A549 (cell line): ENCODE measurements at regions not wholly inside any gene's neighbourhood (a gene's known extent, or its start where the extent isn't known, plus 50 kb on each side); places are given as distances from the start of the nearest gene placed in this dataset.

Source experiments
- ATAC-seq, 2 experiments: fragments of 200-7000 bp in 1 of 2; fragments of >200 bp in 1 of 2; cut with Nextera tagmentation in 1 of 2; cut with Tn5 transposase in 1 of 2; 3 replicates each; pipeline versions ENCODE4 v1.8.0 to v1.9.1; 2018 to 2020; ENCODE audit warnings: mild to moderate bottlenecking in 1 of 2, moderate library complexity in 1 of 2
- CTCF ChIA-PET: fragments of 300-600 bp; sonication (Branson Sonifier 250); formaldehyde crosslinking; extraction: SDS; loops from one replicate; lab custom pipeline; 2021; ENCODE audit warnings: antibody characterized with exemption, inconsistent platforms; lab: Yijun Ruan, JAX
- POLR2A ChIA-PET: fragments of 350-600 bp; formaldehyde crosslinking; extraction: SDS; loops from one replicate; lab custom pipeline; 2021; ENCODE audit warnings: antibody characterized with exemption, inconsistent platforms; lab: Yijun Ruan, JAX
- DNase-seq, 2 experiments: peaks; one replicate each; pipeline versions ENCODE4 v3.0.0 to v3.0.0-alpha.2; 2011 to 2016; ENCODE audit warnings: low read depth in 1 of 2, low spot score in 1 of 2
- FAIRE-seq: peaks from 2 replicates; lab custom pipeline; 2011; peaks lifted over from hg19 to GRCh38; lab: Jason Lieb, UNC
- H3K27ac ChIP-seq, 2 experiments: fragments of >200 bp; sonication (Bioruptor Twin); formaldehyde crosslinking; 3 replicates each; pipeline ENCODE4 v1.5.1; 2016 to 2017
- H3K4me1 ChIP-seq: fragments of >200 bp; sonication (Bioruptor Twin); formaldehyde crosslinking; 3 replicates; pipeline ENCODE4 v1.6.1; 2016
- H3K4me2 ChIP-seq: fragments of >200 bp; sonication (Bioruptor Twin); formaldehyde crosslinking; 3 replicates; pipeline ENCODE4 v1.6.1; 2016
- H3K4me3 ChIP-seq: fragments of >200 bp; sonication (Bioruptor Twin); formaldehyde crosslinking; 3 replicates; pipeline ENCODE4 v1.5.1; 2016
- H3K9me3 ChIP-seq: fragments of >200 bp; sonication (Bioruptor Twin); formaldehyde crosslinking; 3 replicates; pipeline ENCODE4 v1.6.1; 2016
- E2F6 ChIP-seq: IDR thresholded peaks from 2 replicates; pipeline ENCODE4 v1.6.1; 2012; ENCODE audit warnings: low read depth, borderline replicate concordance
- EHF ChIP-seq: fragments of 250-450 bp; sonication (Bioruptor Pico); IDR thresholded peaks from 2 replicates; pipeline ENCODE4 v1.5.0; 2020; ENCODE audit warnings: mild to moderate bottlenecking
- EHMT2 ChIP-seq: fragments of 200-600 bp; sonication (generic); IDR thresholded peaks from 2 replicates; pipeline ENCODE4 v1.6.1; 2016; ENCODE audit warnings: antibody characterized with exemption, low read depth, mild to moderate bottlenecking, moderate library complexity
- ELK1 ChIP-seq: fragments of 150-350 bp; IDR thresholded peaks from 2 replicates; pipeline ENCODE4 v1.6.1; 2014; ENCODE audit warnings: low read depth, mild to moderate bottlenecking, low read length
- ESRRA ChIP-seq: fragments of 150-350 bp; IDR thresholded peaks from 2 replicates; pipeline ENCODE4 v1.6.1; 2014; ENCODE audit warnings: mild to moderate bottlenecking, low read length, borderline replicate concordance
- HMGXB4 ChIP-seq: fragments of 250-450 bp; sonication (Bioruptor Pico); IDR thresholded peaks from 2 replicates; pipeline ENCODE4 v1.5.0; 2021; ENCODE audit warnings: mild to moderate bottlenecking, moderate library complexity, borderline replicate concordance
- HOXB5 ChIP-seq: fragments of 250-450 bp; sonication (Bioruptor Pico); IDR thresholded peaks from 2 replicates; pipeline ENCODE4 v1.5.0; 2020; ENCODE audit warnings: mild to moderate bottlenecking, moderate library complexity
- KDM5A ChIP-seq: fragments of 200-600 bp; sonication (generic); IDR thresholded peaks from 2 replicates; pipeline ENCODE4 v1.6.1; 2016; ENCODE audit warnings: antibody characterized with exemption, mild to moderate bottlenecking
- MAFK ChIP-seq: fragments of 450-650 bp; IDR thresholded peaks from 2 replicates; pipeline ENCODE4 v1.6.1; 2014; ENCODE audit not compliant: partially characterized antibody
- MYC ChIP-seq: IDR thresholded peaks from 2 replicates; pipeline ENCODE4 v1.6.1; 2012; ENCODE audit warnings: mild to moderate bottlenecking, inconsistent platforms, low read length, improper control_type of control experiment, borderline replicate concordance
- NFE2L2 ChIP-seq: fragments of 150-350 bp; conservative IDR thresholded peaks from 2 replicates; pipeline ENCODE4 v1.6.1; 2014; ENCODE audit warnings: low read length
- NPAS2 ChIP-seq: fragments of 250-450 bp; sonication (Bioruptor Pico); IDR thresholded peaks from 2 replicates; pipeline ENCODE4 v1.8.0; 2022; ENCODE audit warnings: mild to moderate bottlenecking, moderate library complexity, borderline replicate concordance
- NR3C1 ChIP-seq: fragments of >200 bp; sonication (Bioruptor Twin); formaldehyde crosslinking; IDR thresholded peaks from 3 replicates; pipeline ENCODE4 v1.6.1; 2017
- REST ChIP-seq: fragments of 200-600 bp; sonication (generic); IDR thresholded peaks from 2 replicates; pipeline ENCODE4 v1.6.1; 2016; ENCODE audit warnings: antibody characterized with exemption, mild to moderate bottlenecking, moderate library complexity
- RFX5 ChIP-seq: fragments of 450-650 bp; IDR thresholded peaks from 2 replicates; pipeline ENCODE4 v1.7.1; 2014; ENCODE audit warnings: antibody characterized with exemption, mild to moderate bottlenecking, moderate library complexity
- RNF2 ChIP-seq: fragments of 200-600 bp; sonication (generic); IDR thresholded peaks from 2 replicates; pipeline ENCODE4 v1.6.1; 2016; ENCODE audit warnings: low read depth, mild to moderate bottlenecking, antibody characterized with exemption, moderate library complexity, borderline replicate concordance
- SMC3 ChIP-seq: fragments of >200 bp; sonication (Bioruptor Twin); formaldehyde crosslinking; IDR thresholded peaks from 3 replicates; pipeline ENCODE4 v1.6.1; 2018; ENCODE audit warnings: inconsistent platforms
- TFCP2L1 ChIP-seq: fragments of 250-450 bp; sonication (Bioruptor Pico); IDR thresholded peaks from 2 replicates; pipeline ENCODE4 v1.5.0; 2021; ENCODE audit warnings: mild to moderate bottlenecking
- USF2 ChIP-seq: fragments of 450-650 bp; IDR thresholded peaks from 2 replicates; pipeline ENCODE4 v1.6.1; 2014; ENCODE audit warnings: antibody characterized with exemption
- ZNF302 ChIP-seq: fragments of 250-450 bp; sonication (Bioruptor Pico); IDR thresholded peaks from 2 replicates; pipeline ENCODE4 v1.9.0; 2021; ENCODE audit warnings: inconsistent platforms, mild to moderate bottlenecking, moderate library complexity
- WGBS: methylation state at CpG from one replicate; pipeline ENCODE4 v1.1.6; 2017; ENCODE audit errors: missing lambda C conversion rate; 5-methylcytosine and 5-hydroxymethylcytosine counted together

- no peak for ATAC-seq
- no peak for DNase-seq
- no peak overlapping the region for H3K27ac ChIP-seq
- ChIA-PET CTCF (no interaction called here), POLR2A (no interaction called here)
- H3K4me1 ChIP-seq, result no peaks in the 10 kb centered on the region
- 34% methylated on average over 7 of the region's 7 CpGs for WGBS
- FAIRE-seq, result no peak
- no peak overlapping the region for H3K4me2 ChIP-seq
- no peaks in the 10 kb centered on the region for H3K9me3 ChIP-seq
- TF ChIP-seq MYC, result no peak
- TF ChIP-seq HOXB5, result no peak
- TF ChIP-seq ZNF302 (CRISPR knock-in tag), result no peak
- TF ChIP-seq NFE2L2, result no peak
- no peak for TF ChIP-seq REST
- TF ChIP-seq EHMT2, result no peak
- no peak for TF ChIP-seq EHF (CRISPR knock-in tag)
- TF ChIP-seq TFCP2L1 (CRISPR knock-in tag), result no peak
- TF ChIP-seq HMGXB4 (CRISPR knock-in tag), result no peak
- TF ChIP-seq RNF2, result no peak
- TF ChIP-seq SMC3, result no peak
- no peak for TF ChIP-seq ELK1
- no peak for TF ChIP-seq E2F6
- no peak for TF ChIP-seq MAFK
- no peak for TF ChIP-seq KDM5A
- TF ChIP-seq, all 56 proteins: peak for 0
- no peak overlapping the region for H3K4me3 ChIP-seq
These were observed 95.0 kb upstream of the NMNAT3 start for GRCh38 chr3:139772539-139773500.

GRCh38 chr3:139771331-139771730 lies 93.6 kb upstream of the NMNAT3 start:
- CTCF ChIA-PET, result no interaction called here
- Histone ChIP-seq H3K9me3 (no peaks in the 10 kb centered on the region), H3K4me1 (no peaks in the 10 kb centered on the region), H3K27ac (no peak overlapping the region), H3K4me2 (no peak overlapping the region), H3K4me3 (no peak overlapping the region)
- FAIRE-seq (no peak), ATAC-seq (no peak), DNase-seq (no peak)
- POLR2A ChIA-PET, result no interaction called here
- 50% methylated on average over 2 of the region's 2 CpGs for WGBS
- TF ChIP-seq E2F6, result no peak
- TF ChIP-seq TFCP2L1 (CRISPR knock-in tag), result no peak
- no peak for TF ChIP-seq USF2
- no peak for TF ChIP-seq EHMT2
- TF ChIP-seq RFX5, result no peak
- TF ChIP-seq NPAS2, result no peak
- no peak for TF ChIP-seq EHF (CRISPR knock-in tag)
- TF ChIP-seq NR3C1, result no peak
- TF ChIP-seq ESRRA, result no peak
- no peak for TF ChIP-seq ELK1
- TF ChIP-seq MAFK, result no peak
